Transverse colon (tissue), 4 donors: ENCODE measurements at regions not wholly inside any gene's neighbourhood (a gene's known extent, or its start where the extent isn't known, plus 50 kb on each side); places are given as distances from the start of the nearest gene placed in this dataset.
"Not testable (repeated sequence)": the region's sequence is repeated elsewhere in the genome, so short reads cannot be mapped to it uniquely, and the experiment has no call there.

Experiments
- DNase-seq: peaks from one replicate; pipeline ENCODE4 v3.0.0-alpha.2; 2019
- H3K27ac ChIP-seq, 4 donors: fragments of 200-600 bp; sonication (generic); 2 replicates each; pipeline ENCODE4 v1.5.1; 2016 to 2018; ENCODE audit warnings: inconsistent platforms in 4 of 4
- H3K27me3 ChIP-seq: fragments of 200-600 bp; sonication (generic); 2 replicates; pipeline ENCODE4 v1.5.1; 2017; ENCODE audit warnings: inconsistent platforms
- H3K36me3 ChIP-seq, 4 donors: fragments of 200-600 bp; sonication (generic); 2 replicates each; pipeline ENCODE4 v1.5.1; 2017 to 2019; ENCODE audit warnings: inconsistent platforms in 4 of 4
- H3K4me1 ChIP-seq, 4 donors: fragments of 200-600 bp; sonication (generic); 2 replicates each; pipeline ENCODE4 v1.5.1; 2017 to 2020; ENCODE audit warnings: inconsistent platforms in 4 of 4
- H3K4me3 ChIP-seq, 4 donors: fragments of 200-600 bp; sonication (generic); 1 replicate in 1 of 4; 2 replicates in 3 of 4; pipeline versions ENCODE4 v1.5.1 to v1.6.1; 2017 to 2019; ENCODE audit warnings: inconsistent platforms in 4 of 4
- H3K9me3 ChIP-seq, 2 donors: fragments of 200-600 bp; sonication (generic); 2 replicates each; pipeline ENCODE4 v1.5.1; 2017 to 2019; ENCODE audit warnings: inconsistent platforms in 2 of 2
- EP300 ChIP-seq: sonication (generic); formaldehyde crosslinking; IDR thresholded peaks from one replicate; pipeline ENCODE4 v1.6.1; 2017; ENCODE audit warnings: antibody characterized with exemption, low read depth
- POLR2A ChIP-seq: fragments of 450-650 bp; IDR thresholded peaks from one replicate; pipeline ENCODE4 v1.6.1; 2016; ENCODE audit warnings: antibody characterized with exemption, mild to moderate bottlenecking, moderate library complexity
- POLR2AphosphoS5 ChIP-seq, 3 donors: sonication (generic); formaldehyde crosslinking; IDR thresholded peaks; one replicate each; pipeline ENCODE4 v1.6.1; 2016; ENCODE audit warnings: antibody characterized with exemption in 3 of 3
- WGBS, 2 donors: methylation state at CpG; one replicate each; pipeline ENCODE4 v1.1.5; 2018; ENCODE audit warnings: low coverage in 1 of 2; 5-methylcytosine and 5-hydroxymethylcytosine counted together
- in situ Hi-C, 4 donors: fragments of 200-750 bp; cut with MboI; loops; one replicate each; pipeline versions ENCODE4 v1.15.0 to v1.15.1; 2017; ENCODE audit warnings: low sequenced_read_pairs in 3 of 4, low pct_ligation_motif_present in 1 of 4, low pct_unique_long_range_greater_than_20kb in 1 of 4
- intact Hi-C: fragments of 100-400 bp; cut with DNase I; formaldehyde crosslinking; loops from one replicate; pipeline ENCODE4 v1.15.1; 2023; ENCODE audit warnings: low total_unique reads
- TF ChIP-seq, protein P1 (sequence below), 5 experiments: fragments of 200-600 bp in 3 of 5; fragments of 450-650 bp in 2 of 5; sonication (generic) in 3 of 5; IDR thresholded peaks; 1 replicate in 2 of 5; 2 replicates in 3 of 5; pipeline ENCODE4 v1.5.1; 2016 to 2017; ENCODE audit warnings: antibody characterized with exemption in 5 of 5, inconsistent platforms in 3 of 5, mild to moderate bottlenecking in 2 of 5, moderate library complexity in 1 of 5

GRCh38 chr7:119964788-119965542 lies 308.0 kb upstream of the KCND2 start:
- H3K4me3 ChIP-seq: no peak overlapping the region
- DNase-seq: no peak
- WGBS, 2 donors: 49% methylated on average over 1 of the region's 1 CpG; no CpG with 5 or more reads in 1 of the 2 donors

GRCh38 chr7:119967221-119967620 lies 305.8 kb upstream of the KCND2 start:
- no peaks in the 10 kb centered on the region for H3K36me3 ChIP-seq
- TF ChIP-seq POLR2A (no peak), POLR2AphosphoS5 (IDR thresholded peaks at IDR 0.05) (no peak), EP300 (no peak)
- TF ChIP-seq, protein P1, sequence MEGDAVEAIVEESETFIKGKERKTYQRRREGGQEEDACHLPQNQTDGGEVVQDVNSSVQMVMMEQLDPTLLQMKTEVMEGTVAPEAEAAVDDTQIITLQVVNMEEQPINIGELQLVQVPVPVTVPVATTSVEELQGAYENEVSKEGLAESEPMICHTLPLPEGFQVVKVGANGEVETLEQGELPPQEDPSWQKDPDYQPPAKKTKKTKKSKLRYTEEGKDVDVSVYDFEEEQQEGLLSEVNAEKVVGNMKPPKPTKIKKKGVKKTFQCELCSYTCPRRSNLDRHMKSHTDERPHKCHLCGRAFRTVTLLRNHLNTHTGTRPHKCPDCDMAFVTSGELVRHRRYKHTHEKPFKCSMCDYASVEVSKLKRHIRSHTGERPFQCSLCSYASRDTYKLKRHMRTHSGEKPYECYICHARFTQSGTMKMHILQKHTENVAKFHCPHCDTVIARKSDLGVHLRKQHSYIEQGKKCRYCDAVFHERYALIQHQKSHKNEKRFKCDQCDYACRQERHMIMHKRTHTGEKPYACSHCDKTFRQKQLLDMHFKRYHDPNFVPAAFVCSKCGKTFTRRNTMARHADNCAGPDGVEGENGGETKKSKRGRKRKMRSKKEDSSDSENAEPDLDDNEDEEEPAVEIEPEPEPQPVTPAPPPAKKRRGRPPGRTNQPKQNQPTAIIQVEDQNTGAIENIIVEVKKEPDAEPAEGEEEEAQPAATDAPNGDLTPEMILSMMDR (IDR thresholded peaks at IDR 0.05): no peak
- intact Hi-C loops: no loop called here
- in situ Hi-C loops: no loop called here
- H3K9me3 ChIP-seq: no peaks in the 10 kb centered on the region
- 48 to 60% methylated on average over 4 of the region's 4 CpGs for WGBS, 2 donors
- no peaks in the 10 kb centered on the region for H3K27me3 ChIP-seq
- no peak overlapping the region for H3K27ac ChIP-seq
- no peak overlapping the region for H3K4me3 ChIP-seq
- no peak for DNase-seq
- no peaks in the 10 kb centered on the region for H3K4me1 ChIP-seq

More at GRCh38 chr7:119964788-119965542, 308.0 kb upstream of the KCND2 start:
- Histone ChIP-seq H3K4me1 (no peaks in the 10 kb centered on the region), H3K27me3 (no peaks in the 10 kb centered on the region), H3K9me3 (no peaks in the 10 kb centered on the region), H3K27ac (no peak overlapping the region), H3K36me3 (no peaks in the 10 kb centered on the region)
- in situ Hi-C loops (no loop called here), intact Hi-C loops (no loop called here)
- no peak for TF ChIP-seq POLR2AphosphoS5 (IDR thresholded peaks at IDR 0.05)
- no peak for TF ChIP-seq POLR2A
- no peak for TF ChIP-seq EP300
- TF ChIP-seq, protein P1 (IDR thresholded peaks at IDR 0.05): no peak

GRCh38 chr7:119968411-119968810 lies 304.6 kb upstream of the KCND2 start:
- H3K4me1 ChIP-seq, H3K27ac ChIP-seq, H3K36me3 ChIP-seq, H3K27me3 ChIP-seq, DNase-seq, H3K9me3 ChIP-seq, intact Hi-C loops, in situ Hi-C loops, H3K4me3 ChIP-seq: not testable (repeated sequence)
- 60 to 91% methylated on average over 1 to 3 of the region's 3 CpGs for WGBS, 2 donors

GRCh38 chr7:119969054-119969453 lies 303.9 kb upstream of the KCND2 start:
- Histone ChIP-seq H3K27ac (no peak overlapping the region), H3K36me3 (no peaks in the 10 kb centered on the region), H3K27me3 (no peaks in the 10 kb centered on the region), H3K4me3 (no peak overlapping the region), H3K9me3 (no peaks in the 10 kb centered on the region), H3K4me1 (no peaks in the 10 kb centered on the region)
- TF ChIP-seq, protein P1 (IDR thresholded peaks at IDR 0.05): no peak
- TF ChIP-seq EP300 (no peak), POLR2AphosphoS5 (IDR thresholded peaks at IDR 0.05) (no peak), POLR2A (no peak)
- in situ Hi-C loops: no loop called here
- DNase-seq: no peak
- WGBS, 2 donors: 7 to 22% methylated on average over 1 of the region's 1 CpG
- intact Hi-C loops: no loop called here

- 58 to 60% methylated on average over 2 of the region's 2 CpGs for WGBS, 2 donors
- intact Hi-C loops: no loop called here
Observed at GRCh38 chr7:119969763-119970162, 303.2 kb upstream of the KCND2 start.

More at GRCh38 chr7:119969763-119970162, 303.2 kb upstream of the KCND2 start:
- in situ Hi-C loops: no loop called here
- TF ChIP-seq EP300 (no peak), POLR2A (no peak), POLR2AphosphoS5 (IDR thresholded peaks at IDR 0.05) (no peak)
- TF ChIP-seq, protein P1 (IDR thresholded peaks at IDR 0.05): no peak
- Histone ChIP-seq H3K27ac (no peak overlapping the region), H3K9me3 (no peaks in the 10 kb centered on the region), H3K36me3 (no peaks in the 10 kb centered on the region), H3K4me3 (no peak overlapping the region), H3K27me3 (no peaks in the 10 kb centered on the region), H3K4me1 (no peaks in the 10 kb centered on the region)
- no peak for DNase-seq
